ENCODE measurements at regions not wholly inside any gene's neighbourhood (a gene's known extent, or its start where the extent isn't known, plus 50 kb on each side); places are given as distances from the start of the nearest gene placed in this dataset.
"Not testable (repeated sequence)": the region's sequence is repeated elsewhere in the genome, so short reads cannot be mapped to it uniquely, and the experiment has no call there.

DNA sequence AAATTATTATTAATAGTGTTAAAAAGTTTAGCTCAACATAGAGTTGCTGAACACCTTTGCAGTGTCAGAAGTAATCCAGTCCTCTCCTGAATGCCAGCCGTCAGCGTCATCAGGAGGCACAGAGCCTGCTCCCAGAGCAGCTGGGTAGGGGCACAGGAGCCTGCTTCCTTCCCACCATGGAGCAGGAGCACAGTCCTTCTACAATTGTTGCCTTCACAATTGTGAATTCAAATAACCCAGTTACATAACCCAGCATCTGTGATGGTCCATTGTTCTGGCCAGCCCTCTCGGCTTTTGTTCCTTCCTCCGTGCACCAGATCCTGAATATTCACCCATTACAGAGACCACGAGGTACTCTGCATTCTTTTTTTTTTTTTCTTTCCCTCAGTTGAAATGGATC, 393.9 kb upstream of the MAF start:
- TF ChIP-seq PAX5 (IDR thresholded peaks at IDR 0.05; ENCODE audit: insufficient read depth, low read length, severe bottlenecking), result no peak
- TF ChIP-seq TAF1 (IDR thresholded peaks at IDR 0.05; ENCODE audit: low read depth, low read length), result no peak
- no peak for TF ChIP-seq POLR2A (IDR thresholded peaks at IDR 0.05; ENCODE audit: low read depth, low read length)
- FAIRE-seq (no peak), DNase-seq (ENCODE audit: insufficient read length, low spot score) (no peak)

DNA sequence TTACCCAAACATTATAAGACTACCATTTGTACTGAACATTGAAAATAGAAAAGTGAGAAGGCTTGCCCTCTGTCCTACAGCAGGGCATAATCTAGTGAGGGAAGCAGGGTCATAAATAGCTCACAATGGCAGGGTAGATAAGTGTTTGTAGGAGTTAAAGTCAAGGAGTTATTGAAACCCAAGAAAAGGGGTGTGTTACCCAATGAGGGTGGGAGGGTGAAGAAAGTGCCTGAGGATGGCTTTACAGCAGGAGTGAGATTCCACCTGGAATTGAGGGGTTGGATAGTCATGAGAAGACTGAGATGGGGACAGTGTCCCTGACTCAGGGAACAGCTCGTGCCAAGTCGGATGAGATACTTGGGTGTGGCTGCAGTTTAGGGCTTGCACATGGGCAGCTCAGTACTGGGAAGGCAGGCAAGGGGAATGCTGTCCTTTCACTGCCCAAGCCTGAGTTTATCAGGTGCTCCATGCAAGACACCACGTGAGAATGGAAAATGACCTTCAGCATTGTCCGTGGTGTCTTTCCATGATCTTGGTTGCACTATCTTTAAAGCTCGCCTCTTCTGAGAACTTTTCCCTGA, 393.2 kb upstream of the MAF start:
- FAIRE-seq (no peak), DNase-seq (ENCODE audit: insufficient read length, low spot score) (no peak)
- TF ChIP-seq POLR2AphosphoS5 (IDR thresholded peaks at IDR 0.05; ENCODE audit: low read depth, low read length) (no peak), TAF1 (IDR thresholded peaks at IDR 0.05; ENCODE audit: low read depth, low read length) (no peak), PAX5 (IDR thresholded peaks at IDR 0.05; ENCODE audit: insufficient read depth, low read length, severe bottlenecking) (no peak), POU2F2 (IDR thresholded peaks at IDR 0.05; ENCODE audit: low read depth, low read length) (no peak), SPI1 (IDR thresholded peaks at IDR 0.05; ENCODE audit: low read depth, low read length) (no peak), POLR2A (IDR thresholded peaks at IDR 0.05; ENCODE audit: low read depth, low read length) (no peak)

DNA sequence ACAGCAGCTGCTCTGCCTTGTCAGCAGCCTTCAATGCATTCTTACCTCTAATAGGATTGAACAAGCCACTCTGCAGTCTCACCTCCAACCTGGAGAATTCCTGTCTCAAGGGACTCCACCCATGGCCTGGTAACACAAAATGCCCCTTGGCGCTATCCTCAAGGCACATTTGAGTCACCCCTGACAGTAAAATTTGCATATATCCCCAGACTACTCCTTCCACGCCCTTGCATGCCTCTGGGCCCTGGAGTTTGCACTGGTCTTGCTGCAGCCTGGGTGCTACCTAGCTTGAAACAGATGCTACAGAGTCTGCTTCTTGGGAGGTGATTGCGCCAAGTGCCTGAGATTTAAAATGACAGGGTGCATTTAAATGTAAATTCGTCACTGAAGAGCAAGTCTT, 391.4 kb upstream of the MAF start:
- DNase-seq (ENCODE audit: insufficient read length, low spot score) (no peak), FAIRE-seq (no peak)
- TF ChIP-seq SPI1 (IDR thresholded peaks at IDR 0.05; ENCODE audit: low read depth, low read length), result no peak
- TF ChIP-seq TAF1 (IDR thresholded peaks at IDR 0.05; ENCODE audit: low read depth, low read length), result no peak
- TF ChIP-seq POLR2AphosphoS5 (IDR thresholded peaks at IDR 0.05; ENCODE audit: low read depth, low read length), result no peak
- no peak for TF ChIP-seq POLR2A (IDR thresholded peaks at IDR 0.05; ENCODE audit: low read depth, low read length)
- TF ChIP-seq PAX5 (IDR thresholded peaks at IDR 0.05; ENCODE audit: insufficient read depth, low read length, severe bottlenecking), result no peak

DNA sequence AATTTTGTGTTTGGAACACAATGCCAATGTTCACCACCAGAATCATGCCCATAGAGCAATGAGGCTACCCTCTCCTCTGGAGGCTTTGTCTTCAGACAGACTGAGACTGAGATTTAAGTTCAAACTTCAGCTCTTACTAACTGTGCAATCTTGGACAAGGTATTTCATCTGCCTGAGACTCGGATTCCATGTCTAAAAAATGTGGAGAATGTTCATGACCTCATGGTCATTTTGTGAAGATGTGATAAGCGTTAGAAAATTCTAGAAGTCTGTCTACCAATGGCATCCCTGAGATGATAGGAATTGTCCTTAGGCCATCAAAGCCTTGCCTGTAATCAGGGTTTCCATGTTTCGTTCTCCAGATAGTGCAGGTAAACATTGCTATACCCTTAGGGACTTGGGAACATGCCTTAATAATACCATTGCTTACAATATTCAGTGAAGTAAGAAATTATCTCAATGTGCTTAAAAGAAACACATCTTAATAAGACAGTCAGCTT, 388.2 kb upstream of the MAF start:
- TF ChIP-seq PAX5 (IDR thresholded peaks at IDR 0.05; ENCODE audit: insufficient read depth, low read length, severe bottlenecking) (no peak), POLR2A (IDR thresholded peaks at IDR 0.05; ENCODE audit: low read depth, low read length) (no peak), POU2F2 (IDR thresholded peaks at IDR 0.05; ENCODE audit: low read depth, low read length) (no peak), TAF1 (IDR thresholded peaks at IDR 0.05; ENCODE audit: low read depth, low read length) (no peak), SPI1 (IDR thresholded peaks at IDR 0.05; ENCODE audit: low read depth, low read length) (no peak), POLR2AphosphoS5 (IDR thresholded peaks at IDR 0.05; ENCODE audit: low read depth, low read length) (no peak)
- FAIRE-seq, result no peak
- no peak for DNase-seq (ENCODE audit: insufficient read length, low spot score)

DNA sequence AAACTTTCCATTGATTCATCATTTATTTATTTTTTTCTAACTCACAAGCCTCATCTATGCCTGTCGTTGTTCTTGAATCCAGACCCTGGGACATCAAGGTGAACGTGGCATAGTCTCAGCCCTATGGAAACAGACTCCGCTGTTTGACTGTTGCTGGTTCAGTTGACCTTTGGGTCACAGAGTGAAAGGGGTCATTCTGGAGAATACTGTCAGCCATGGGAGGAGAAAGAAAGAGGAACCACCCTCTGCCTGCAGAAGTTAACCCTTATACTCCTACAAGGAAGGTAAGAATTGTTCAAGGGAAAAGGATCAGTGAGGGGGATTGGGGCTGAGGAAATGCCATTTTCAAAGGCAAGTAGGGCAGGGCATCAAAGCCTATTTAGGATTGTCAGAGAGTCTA, 387.6 kb upstream of the MAF start:
- TF ChIP-seq PAX5 (IDR thresholded peaks at IDR 0.05; ENCODE audit: insufficient read depth, low read length, severe bottlenecking), result no peak
- no peak for TF ChIP-seq TAF1 (IDR thresholded peaks at IDR 0.05; ENCODE audit: low read depth, low read length)
- TF ChIP-seq POLR2AphosphoS5 (IDR thresholded peaks at IDR 0.05; ENCODE audit: low read depth, low read length), result no peak
- no peak for TF ChIP-seq POU2F2 (IDR thresholded peaks at IDR 0.05; ENCODE audit: low read depth, low read length)
- TF ChIP-seq POLR2A (IDR thresholded peaks at IDR 0.05; ENCODE audit: low read depth, low read length), result no peak
- TF ChIP-seq SPI1 (IDR thresholded peaks at IDR 0.05; ENCODE audit: low read depth, low read length), result no peak
- FAIRE-seq, result no peak
- no peak for DNase-seq (ENCODE audit: insufficient read length, low spot score)

DNA sequence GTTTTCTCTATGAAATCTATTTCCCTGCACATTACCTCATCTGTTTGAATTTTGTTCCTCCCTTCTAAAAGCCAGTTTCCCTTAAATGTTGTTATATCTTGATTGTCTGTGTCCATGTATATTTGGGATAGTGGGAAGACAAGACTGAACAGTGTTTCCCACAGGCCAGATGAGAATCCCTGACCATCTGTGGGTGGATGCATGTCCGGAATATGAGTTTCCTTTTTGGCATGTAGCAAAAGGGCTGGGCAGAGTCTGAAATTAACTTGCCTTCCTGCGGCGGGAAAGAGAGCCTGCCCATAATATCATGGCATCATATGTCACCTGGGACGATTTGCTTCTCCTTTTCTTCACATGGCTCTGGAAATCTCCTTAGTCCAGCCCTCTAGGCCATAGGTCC, 385.8 kb upstream of the MAF start:
- DNase-seq (ENCODE audit: insufficient read length, low spot score) (no peak), FAIRE-seq (no peak)
- TF ChIP-seq TAF1 (IDR thresholded peaks at IDR 0.05; ENCODE audit: low read depth, low read length) (no peak), POLR2AphosphoS5 (IDR thresholded peaks at IDR 0.05; ENCODE audit: low read depth, low read length) (no peak), PAX5 (IDR thresholded peaks at IDR 0.05; ENCODE audit: insufficient read depth, low read length, severe bottlenecking) (no peak), SPI1 (IDR thresholded peaks at IDR 0.05; ENCODE audit: low read depth, low read length) (no peak), POU2F2 (IDR thresholded peaks at IDR 0.05; ENCODE audit: low read depth, low read length) (no peak), POLR2A (IDR thresholded peaks at IDR 0.05; ENCODE audit: low read depth, low read length) (no peak)

DNA sequence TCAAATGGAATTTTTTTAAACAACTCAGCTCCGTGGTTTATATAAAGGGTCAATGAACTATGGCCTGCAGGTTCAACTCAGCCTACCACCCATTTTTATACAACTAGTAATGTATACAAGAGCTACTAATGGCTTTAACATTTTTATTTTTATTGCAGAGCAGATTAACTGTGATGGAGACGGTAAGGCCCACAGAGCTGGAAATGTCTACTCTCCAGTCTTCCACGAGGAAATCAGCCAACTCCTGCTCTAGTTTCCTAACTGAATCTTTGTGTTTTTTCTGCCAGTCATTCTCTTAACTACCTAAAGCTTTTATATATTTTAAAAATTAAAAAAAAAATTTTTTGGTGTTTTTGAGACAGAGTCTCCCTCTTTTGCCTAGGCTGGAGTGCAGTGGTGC, 385.1 kb upstream of the MAF start:
- FAIRE-seq, result no peak
- TF ChIP-seq POLR2A (IDR thresholded peaks at IDR 0.05; ENCODE audit: low read depth, low read length), result no peak
- TF ChIP-seq TAF1 (IDR thresholded peaks at IDR 0.05; ENCODE audit: low read depth, low read length), result no peak
- no peak for TF ChIP-seq POLR2AphosphoS5 (IDR thresholded peaks at IDR 0.05; ENCODE audit: low read depth, low read length)
- TF ChIP-seq POU2F2 (IDR thresholded peaks at IDR 0.05; ENCODE audit: low read depth, low read length), result no peak
- TF ChIP-seq SPI1 (IDR thresholded peaks at IDR 0.05; ENCODE audit: low read depth, low read length), result no peak
- no peak for TF ChIP-seq PAX5 (IDR thresholded peaks at IDR 0.05; ENCODE audit: insufficient read depth, low read length, severe bottlenecking)
- no peak for DNase-seq (ENCODE audit: insufficient read length, low spot score)

DNA sequence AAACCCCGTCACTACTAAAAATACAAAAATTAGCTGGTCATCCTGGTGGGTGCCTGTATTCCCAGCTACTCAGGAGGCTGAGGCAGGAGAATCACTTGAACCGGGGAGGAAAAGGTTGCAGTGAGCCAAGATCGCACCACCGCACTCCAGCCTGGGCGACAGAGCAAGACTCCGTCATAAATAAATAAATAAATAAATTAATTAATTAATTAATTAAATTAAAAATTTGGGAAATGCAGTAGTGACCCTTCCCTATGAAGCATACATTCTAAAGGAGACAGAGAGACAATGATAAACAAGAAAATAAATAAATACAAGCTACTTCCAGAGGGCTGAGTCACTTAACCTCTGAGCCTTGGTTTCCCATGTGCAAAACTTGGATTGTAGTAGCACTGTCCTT, 383.6 kb upstream of the MAF start:
- not testable (repeated sequence) for DNase-seq (ENCODE audit: insufficient read length, low spot score); FAIRE-seq

DNA sequence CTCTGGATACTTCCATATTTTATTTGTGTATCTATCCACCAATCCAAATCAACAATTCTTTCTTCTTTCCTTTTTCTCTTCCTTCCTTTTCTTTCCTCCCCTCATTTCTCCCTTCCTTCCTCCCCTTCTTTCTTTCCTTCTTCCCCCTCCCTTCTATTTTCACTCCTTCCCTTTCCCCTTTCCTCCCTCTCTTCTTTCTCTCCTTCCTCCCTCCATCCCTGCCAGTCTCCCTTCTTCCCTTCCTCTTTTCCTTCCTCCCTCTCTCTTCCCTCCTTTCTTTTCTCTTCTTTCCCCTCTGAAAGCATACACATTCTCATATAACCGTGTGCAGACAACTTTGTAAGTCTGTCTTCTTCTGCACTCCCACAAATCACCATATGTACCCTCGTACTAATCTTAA, 382.3 kb upstream of the MAF start:
- TF ChIP-seq POU2F2 (IDR thresholded peaks at IDR 0.05; ENCODE audit: low read depth, low read length) (no peak), TAF1 (IDR thresholded peaks at IDR 0.05; ENCODE audit: low read depth, low read length) (no peak), POLR2AphosphoS5 (IDR thresholded peaks at IDR 0.05; ENCODE audit: low read depth, low read length) (no peak)
- DNase-seq (ENCODE audit: insufficient read length, low spot score) (no peak), FAIRE-seq (no peak)

DNA sequence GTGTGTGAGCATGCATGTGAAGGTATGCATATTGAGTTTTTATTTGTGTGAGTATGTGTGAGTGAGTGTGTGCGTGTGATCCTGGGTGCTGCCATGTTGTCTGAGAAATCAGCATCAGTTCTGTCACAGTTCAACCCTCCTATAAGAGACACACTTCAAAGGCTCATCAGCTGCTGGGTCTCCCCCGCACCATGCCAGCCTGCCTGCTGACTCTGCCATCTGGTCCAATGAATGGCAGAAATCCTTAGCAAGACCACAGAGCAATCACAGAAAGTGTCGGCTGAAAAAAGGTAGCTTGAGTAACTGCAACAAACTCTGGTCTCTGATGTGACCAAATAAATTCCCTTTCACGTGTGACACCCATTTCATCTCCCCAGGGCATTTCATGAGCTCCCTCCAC, 381.8 kb upstream of the MAF start:
- no peak for DNase-seq (ENCODE audit: insufficient read length, low spot score)
- FAIRE-seq, result no peak
- TF ChIP-seq POLR2A (IDR thresholded peaks at IDR 0.05; ENCODE audit: low read depth, low read length) (no peak), SPI1 (IDR thresholded peaks at IDR 0.05; ENCODE audit: low read depth, low read length) (no peak), PAX5 (IDR thresholded peaks at IDR 0.05; ENCODE audit: insufficient read depth, low read length, severe bottlenecking) (no peak), POU2F2 (IDR thresholded peaks at IDR 0.05; ENCODE audit: low read depth, low read length) (no peak), TAF1 (IDR thresholded peaks at IDR 0.05; ENCODE audit: low read depth, low read length) (no peak), POLR2AphosphoS5 (IDR thresholded peaks at IDR 0.05; ENCODE audit: low read depth, low read length) (no peak)
